NCI-H146 (cell line): ENCODE measurements at regions not wholly inside any gene's neighbourhood (a gene's known extent, or its start where the extent isn't known, plus 50 kb on each side); places are given as distances from the start of the nearest gene placed in this dataset.
A peak's percentile ranks its signal among the peaks of the same experiment; 100 is the strongest.

Experiments used
- DNase-seq: peaks from one replicate; lab custom pipeline; 2025; lab: John Stamatoyannopoulos, UW

- DNase-seq: no peak
Observed at GRCh38 chr5:13567819-13568218, 376.7 kb downstream of the DNAH5 start.

- DNase-seq: no peak
Observed at GRCh38 chr5:13566871-13567339, 377.6 kb downstream of the DNAH5 start.

- DNase-seq: no peak
Observed at GRCh38 chr5:13558408-13558807, 386.1 kb downstream of the DNAH5 start.

GRCh38 chr5:13553896-13554295 is 390.6 kb downstream of the DNAH5 start:
- DNase-seq: no peak

GRCh38 chr5:13552361-13552760 is 392.1 kb downstream of the DNAH5 start:
- no peak for DNase-seq

GRCh38 chr5:13551645-13552044 is 392.8 kb downstream of the DNAH5 start:
- DNase-seq: no peak

GRCh38 chr5:13540168-13540750 is 404.2 kb downstream of the DNAH5 start:
- DNase-seq: no peak

- DNase-seq: no peak
Observed at GRCh38 chr5:13536933-13537332, 407.6 kb downstream of the DNAH5 start.

- DNase-seq: no peak
Observed at GRCh38 chr5:13533833-13534232, 410.7 kb downstream of the DNAH5 start.

- no peak for DNase-seq
Observed at GRCh38 chr5:13529300-13529699, 415.2 kb downstream of the DNAH5 start.

- DNase-seq: no peak
Observed at GRCh38 chr5:13524936-13525335, 419.6 kb downstream of the DNAH5 start.

GRCh38 chr5:13519131-13519530 is 425.4 kb downstream of the DNAH5 start:
- DNase-seq: no peak

GRCh38 chr5:13516195-13516594 is 428.3 kb downstream of the DNAH5 start:
- DNase-seq: no peak

GRCh38 chr5:13511442-13511841 is 433.0 kb downstream of the DNAH5 start:
- DNase-seq: no peak

- DNase-seq: no peak
Observed at GRCh38 chr5:13510616-13511015, 433.9 kb downstream of the DNAH5 start.

- DNase-seq: no peak
Observed at GRCh38 chr5:13508559-13508958, 435.9 kb downstream of the DNAH5 start.

- no peak for DNase-seq
Observed at GRCh38 chr5:13505326-13505725, 439.2 kb downstream of the DNAH5 start.

GRCh38 chr5:13503017-13503416 is 441.5 kb downstream of the DNAH5 start:
- DNase-seq: no peak

- no peak for DNase-seq
Observed at GRCh38 chr5:13501176-13501575, 443.3 kb downstream of the DNAH5 start.

- no peak for DNase-seq
Observed at GRCh38 chr5:13498279-13498678, 446.2 kb downstream of the DNAH5 start.

GRCh38 chr5:13488254-13488931 is 456.1 kb downstream of the DNAH5 start:
- DNase-seq: no peak

GRCh38 chr5:13480834-13481233 is 463.7 kb downstream of the DNAH5 start:
- DNase-seq: no peak

- peak; percentile 65 for DNase-seq
Observed at GRCh38 chr5:13478831-13479465, 465.5 kb downstream of the DNAH5 start.
